Limb (tissue), 2 donors: ENCODE measurements at regions not wholly inside any gene's neighbourhood (a gene's known extent, or its start where the extent isn't known, plus 50 kb on each side); places are given as distances from the start of the nearest gene placed in this dataset.

Source experiments
- DNase-seq, 2 donors: peaks; one replicate each; pipeline ENCODE4 v3.0.0-alpha.2; 2016; ENCODE audit errors: extremely low spot score in 2 of 2

- no peak for DNase-seq
Observed at GRCh38 chr11:15764948-15765347, 591.4 kb downstream of the SOX6 start.

GRCh38 chr11:15765530-15765929 lies 590.8 kb downstream of the SOX6 start:
- DNase-seq: no peak

GRCh38 chr11:15768321-15768720 lies 588.0 kb downstream of the SOX6 start:
- DNase-seq: no peak

- DNase-seq: no peak
Observed at GRCh38 chr11:15769203-15769602, 587.1 kb downstream of the SOX6 start.

- no peak for DNase-seq
Observed at GRCh38 chr11:15770798-15771414, 585.4 kb downstream of the SOX6 start.

- DNase-seq: no peak
Observed at GRCh38 chr11:15772547-15772946, 583.8 kb downstream of the SOX6 start.

- no peak for DNase-seq
Observed at GRCh38 chr11:15772981-15773380, 583.4 kb downstream of the SOX6 start.

- no peak for DNase-seq
Observed at GRCh38 chr11:15773476-15774387, 582.6 kb downstream of the SOX6 start.

GRCh38 chr11:15774388-15774939 lies 581.9 kb downstream of the SOX6 start:
- no peak for DNase-seq

GRCh38 chr11:15775015-15775541 lies 581.3 kb downstream of the SOX6 start:
- DNase-seq: peak; percentile 70 to 82

GRCh38 chr11:15775797-15776196 lies 580.5 kb downstream of the SOX6 start:
- DNase-seq: no peak

- DNase-seq: no peak
Observed at GRCh38 chr11:15776366-15776765, 580.0 kb downstream of the SOX6 start.

- no peak for DNase-seq
Observed at GRCh38 chr11:15779518-15779917, 576.8 kb downstream of the SOX6 start.

GRCh38 chr11:15780382-15780781 lies 576.0 kb downstream of the SOX6 start:
- DNase-seq: peak in 1 of 2 donors; percentile 40

- DNase-seq: no peak
Observed at GRCh38 chr11:15780837-15781236, 575.5 kb downstream of the SOX6 start.

GRCh38 chr11:15783619-15784018 lies 572.7 kb downstream of the SOX6 start:
- no peak for DNase-seq

GRCh38 chr11:15793043-15793996 lies 563.0 kb downstream of the SOX6 start:
- DNase-seq: no peak

GRCh38 chr11:15794361-15795150 lies 561.8 kb downstream of the SOX6 start:
- no peak for DNase-seq

GRCh38 chr11:15795378-15795777 lies 561.0 kb downstream of the SOX6 start:
- no peak for DNase-seq

- no peak for DNase-seq
Observed at GRCh38 chr11:15800111-15800800, 556.1 kb downstream of the SOX6 start.
